Ovary (tissue), 3 donors: ENCODE measurements at regions not wholly inside any gene's neighbourhood (a gene's known extent, or its start where the extent isn't known, plus 50 kb on each side); places are given as distances from the start of the nearest gene placed in this dataset.

Experiments used
- CTCF ChIP-seq, 3 donors: fragments of 450-650 bp in 2 of 3; fragments of 200-600 bp in 1 of 3; IDR thresholded peaks; one replicate each; pipeline versions ENCODE4 v1.5.1 to v1.8.0; 2016 to 2022; ENCODE audit warnings: antibody characterized with exemption in 3 of 3, mild to moderate bottlenecking in 1 of 3
- POLR2A ChIP-seq: fragments of 450-650 bp; IDR thresholded peaks from one replicate; pipeline ENCODE4 v1.6.1; 2017; ENCODE audit warnings: antibody characterized with exemption, mild to moderate bottlenecking, moderate library complexity
- donor health status: DM: no; HTN: no; CAD: no.

- TF ChIP-seq POLR2A: no peak
- TF ChIP-seq CTCF (IDR thresholded peaks at IDR 0.05): no peak
Observed at GRCh38 chr1:238438311-238439270, 547.9 kb upstream of the ZP4 start.
